Peyer's patch (tissue), 4 donors: ENCODE measurements at regions not wholly inside any gene's neighbourhood (a gene's known extent, or its start where the extent isn't known, plus 50 kb on each side); places are given as distances from the start of the nearest gene placed in this dataset.

Source experiments
- DNase-seq, 3 donors: peaks; one replicate each; pipeline ENCODE4 v3.0.0-alpha.2; 2017 to 2019
- H3K27ac ChIP-seq, 4 donors: fragments of 200-600 bp; sonication (generic); one replicate each; pipeline ENCODE4 v1.5.1; 2016 to 2019
- H3K27me3 ChIP-seq, 2 donors: fragments of 200-600 bp; sonication (generic); one replicate each; pipeline ENCODE4 v1.5.1; 2019
- H3K36me3 ChIP-seq, 3 donors: fragments of 200-600 bp; sonication (generic); one replicate each; pipeline ENCODE4 v1.5.1; 2016 to 2019
- H3K4me1 ChIP-seq, 4 donors: fragments of 200-600 bp; sonication (generic); one replicate each; pipeline ENCODE4 v1.5.1; 2016 to 2019
- H3K4me3 ChIP-seq, 4 donors: fragments of 200-600 bp; sonication (generic); 1 replicate in 3 of 4; 2 replicates in 1 of 4; pipeline ENCODE4 v1.5.1; 2016 to 2019; ENCODE audit warnings: mild to moderate bottlenecking in 1 of 4
- H3K9me3 ChIP-seq, 4 donors: fragments of 200-600 bp; sonication (generic); one replicate each; pipeline ENCODE4 v1.5.1; 2016 to 2019; ENCODE audit warnings: mild to moderate bottlenecking in 1 of 4
- CTCF ChIP-seq, 6 experiments: fragments of 450-650 bp in 4 of 6; fragments of 200-600 bp in 2 of 6; sonication (generic) in 1 of 6; IDR thresholded peaks; one replicate each; pipeline ENCODE4 v1.5.1; 2017 to 2019; ENCODE audit warnings: antibody characterized with exemption in 6 of 6, mild to moderate bottlenecking in 3 of 6, moderate library complexity in 1 of 6
- POLR2A ChIP-seq, 2 donors: fragments of 450-650 bp; IDR thresholded peaks; one replicate each; pipeline ENCODE4 v1.5.1; 2017; ENCODE audit warnings: antibody characterized with exemption in 2 of 2, mild to moderate bottlenecking in 2 of 2, moderate library complexity in 2 of 2

GRCh38 chr13:32878163-32878562, 138.1 kb upstream of the KL start:
- no peaks in the 10 kb centered on the region for H3K36me3 ChIP-seq
- H3K27ac ChIP-seq, result no peak overlapping the region
- H3K4me1 ChIP-seq, result no peaks in the 10 kb centered on the region
- no peak for TF ChIP-seq POLR2A (IDR thresholded peaks at IDR 0.05)
- no peak for TF ChIP-seq CTCF (IDR thresholded peaks at IDR 0.05)
- no peaks in the 10 kb centered on the region for H3K27me3 ChIP-seq
- H3K4me3 ChIP-seq, result no peak overlapping the region
- DNase-seq, result no peak
- H3K9me3 ChIP-seq, result no peaks in the 10 kb centered on the region

GRCh38 chr13:32880636-32881035, 135.6 kb upstream of the KL start:
- no peak for TF ChIP-seq CTCF (IDR thresholded peaks at IDR 0.05)
- TF ChIP-seq POLR2A (IDR thresholded peaks at IDR 0.05), result no peak
- Histone ChIP-seq H3K4me1 (no peaks in the 10 kb centered on the region), H3K27ac (no peak overlapping the region), H3K4me3 (no peak overlapping the region), H3K36me3 (no peaks in the 10 kb centered on the region), H3K9me3 (no peaks in the 10 kb centered on the region), H3K27me3 (no peaks in the 10 kb centered on the region)
- no peak for DNase-seq

- no peak for TF ChIP-seq POLR2A (IDR thresholded peaks at IDR 0.05)
- no peak for TF ChIP-seq CTCF (IDR thresholded peaks at IDR 0.05)
- no peaks in the 10 kb centered on the region for H3K36me3 ChIP-seq
- H3K27me3 ChIP-seq, result no peaks in the 10 kb centered on the region
- no peak for DNase-seq
- no peak overlapping the region for H3K27ac ChIP-seq
- no peaks in the 10 kb centered on the region for H3K4me1 ChIP-seq
- no peak overlapping the region for H3K4me3 ChIP-seq
- H3K9me3 ChIP-seq, result no peaks in the 10 kb centered on the region
Measured at GRCh38 chr13:32881074-32881776, 135.0 kb upstream of the KL start.

GRCh38 chr13:32881777-32882145, 134.5 kb upstream of the KL start:
- DNase-seq, result no peak
- H3K36me3 ChIP-seq, result no peaks in the 10 kb centered on the region
- no peak overlapping the region for H3K27ac ChIP-seq

DNA sequence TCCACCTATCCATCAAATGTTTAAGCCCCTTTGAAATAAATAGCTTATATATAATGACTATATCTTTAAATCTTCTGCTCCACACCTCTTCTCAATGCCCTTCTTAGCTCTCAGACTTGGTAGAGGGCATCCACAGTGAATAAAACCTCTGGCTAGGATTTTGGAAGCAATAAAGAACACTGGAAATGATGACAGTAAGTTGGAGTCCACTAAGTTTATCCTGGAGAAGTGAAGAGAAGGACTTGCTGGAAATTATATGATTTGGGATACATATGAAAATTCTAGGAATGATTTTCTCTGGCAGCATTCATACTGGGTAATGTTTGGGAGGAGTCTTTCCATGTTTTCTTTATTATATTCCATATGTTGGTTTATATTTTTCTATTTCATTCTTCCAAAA, 133.5 kb upstream of the KL start:
- peaks cover 0 to 6% (median 0%) of the 10 kb centered on the region in 4 donors for H3K9me3 ChIP-seq
- TF ChIP-seq CTCF (IDR thresholded peaks at IDR 0.05), result no peak
- no peak for TF ChIP-seq POLR2A (IDR thresholded peaks at IDR 0.05)
- no peak overlapping the region for H3K27ac ChIP-seq
- no peaks in the 10 kb centered on the region for H3K4me1 ChIP-seq
- DNase-seq, result no peak
- no peaks in the 10 kb centered on the region for H3K27me3 ChIP-seq
- no peaks in the 10 kb centered on the region for H3K36me3 ChIP-seq
- no peak overlapping the region for H3K4me3 ChIP-seq

More at GRCh38 chr13:32881777-32882145, 134.5 kb upstream of the KL start:
- Histone ChIP-seq H3K9me3 (no peaks in the 10 kb centered on the region), H3K27me3 (no peaks in the 10 kb centered on the region), H3K4me1 (no peaks in the 10 kb centered on the region), H3K4me3 (no peak overlapping the region)
- no peak for TF ChIP-seq CTCF (IDR thresholded peaks at IDR 0.05)
- TF ChIP-seq POLR2A (IDR thresholded peaks at IDR 0.05), result no peak

- H3K27me3 ChIP-seq, result no peaks in the 10 kb centered on the region
- no peaks in the 10 kb centered on the region for H3K36me3 ChIP-seq
- H3K4me1 ChIP-seq, result no peaks in the 10 kb centered on the region
- no peak for TF ChIP-seq CTCF (IDR thresholded peaks at IDR 0.05)
- TF ChIP-seq POLR2A (IDR thresholded peaks at IDR 0.05), result no peak
- peaks cover 0 to 8% (median 0%) of the 10 kb centered on the region in 4 donors for H3K9me3 ChIP-seq
- H3K27ac ChIP-seq, result no peak overlapping the region
- H3K4me3 ChIP-seq, result no peak overlapping the region
- no peak for DNase-seq
Measured at GRCh38 chr13:32883474-32883873, 132.7 kb upstream of the KL start.
